ENCODE measurements at regions not wholly inside any gene's neighbourhood (a gene's known extent, or its start where the extent isn't known, plus 50 kb on each side); places are given as distances from the start of the nearest gene placed in this dataset.

GRCh38 chr11:21839796-21840195, 353.1 kb upstream of the ANO5 start:
- DNase-seq = no peak

- DNase-seq = no peak
Measured at GRCh38 chr11:21861314-21861713, 331.6 kb upstream of the ANO5 start.

GRCh38 chr11:21865541-21865940, 327.3 kb upstream of the ANO5 start:
- no peak for DNase-seq

- DNase-seq = no peak
Measured at GRCh38 chr11:21866781-21867180, 326.1 kb upstream of the ANO5 start.

- DNase-seq = no peak
Measured at GRCh38 chr11:21877151-21877550, 315.7 kb upstream of the ANO5 start.

GRCh38 chr11:21883354-21883753, 309.5 kb upstream of the ANO5 start:
- no peak for DNase-seq

GRCh38 chr11:21888814-21889213, 304.1 kb upstream of the ANO5 start:
- no peak for DNase-seq

GRCh38 chr11:21892736-21893564, 299.9 kb upstream of the ANO5 start:
- no peak for DNase-seq

GRCh38 chr11:21893565-21893867, 299.4 kb upstream of the ANO5 start:
- no peak for DNase-seq

- no peak for DNase-seq
Measured at GRCh38 chr11:21894492-21894891, 298.4 kb upstream of the ANO5 start.

- no peak for DNase-seq
Measured at GRCh38 chr11:21895686-21896085, 297.2 kb upstream of the ANO5 start.

- DNase-seq = no peak
Measured at GRCh38 chr11:21896216-21896615, 296.7 kb upstream of the ANO5 start.

- DNase-seq = no peak
Measured at GRCh38 chr11:21896746-21897602, 295.9 kb upstream of the ANO5 start.

- DNase-seq = no peak
Measured at GRCh38 chr11:21897752-21898151, 295.1 kb upstream of the ANO5 start.

- no peak for DNase-seq
Measured at GRCh38 chr11:21908211-21908610, 284.7 kb upstream of the ANO5 start.

- DNase-seq = no peak
Measured at GRCh38 chr11:21909145-21909544, 283.7 kb upstream of the ANO5 start.

- no peak for DNase-seq
Measured at GRCh38 chr11:21911061-21911460, 281.8 kb upstream of the ANO5 start.

GRCh38 chr11:21912285-21912684, 280.6 kb upstream of the ANO5 start:
- no peak for DNase-seq

GRCh38 chr11:21921151-21921550, 271.7 kb upstream of the ANO5 start:
- no peak for DNase-seq

GRCh38 chr11:21924262-21924661, 268.6 kb upstream of the ANO5 start:
- DNase-seq = no peak

GRCh38 chr11:21927628-21928027, 265.3 kb upstream of the ANO5 start:
- DNase-seq = no peak

- no peak for DNase-seq
Measured at GRCh38 chr11:21928847-21929246, 264.0 kb upstream of the ANO5 start.

GRCh38 chr11:21930408-21930807, 262.5 kb upstream of the ANO5 start:
- DNase-seq = no peak

GRCh38 chr11:21931436-21932101, 261.3 kb upstream of the ANO5 start:
- DNase-seq = no peak

Measured in NCI-H1436 (cell line).